CD4-positive, alpha-beta T cell treated with Interferon gamma for 1 hour (primary cell): ENCODE measurements at regions not wholly inside any gene's neighbourhood (a gene's known extent, or its start where the extent isn't known, plus 50 kb on each side); places are given as distances from the start of the nearest gene placed in this dataset.

Experiments used
- DNase-seq: peaks from one replicate; pipeline ENCODE4 v3.0.0-alpha.2; 2020

GRCh38 chr13:22569811-22570210 lies 611.0 kb upstream of the SGCG start:
- no peak for DNase-seq

- DNase-seq, result no peak
Measured at GRCh38 chr13:22589880-22590279, 590.9 kb upstream of the SGCG start.

GRCh38 chr13:22592515-22592914 lies 588.3 kb upstream of the SGCG start:
- no peak for DNase-seq

- no peak for DNase-seq
Measured at GRCh38 chr13:22594041-22594440, 586.7 kb upstream of the SGCG start.

- no peak for DNase-seq
Measured at GRCh38 chr13:22596171-22596863, 584.5 kb upstream of the SGCG start.

GRCh38 chr13:22599156-22599555 lies 581.6 kb upstream of the SGCG start:
- DNase-seq, result no peak

GRCh38 chr13:22618002-22618401 lies 562.8 kb upstream of the SGCG start:
- DNase-seq, result no peak

- DNase-seq, result no peak
Measured at GRCh38 chr13:22625691-22626090, 555.1 kb upstream of the SGCG start.

- no peak for DNase-seq
Measured at GRCh38 chr13:22629374-22629773, 551.4 kb upstream of the SGCG start.

- no peak for DNase-seq
Measured at GRCh38 chr13:22642088-22642487, 538.7 kb upstream of the SGCG start.

GRCh38 chr13:22644941-22645340 lies 535.8 kb upstream of the SGCG start:
- DNase-seq, result no peak

GRCh38 chr13:22647156-22647850 lies 533.5 kb upstream of the SGCG start:
- no peak for DNase-seq

GRCh38 chr13:22648320-22648801 lies 532.4 kb upstream of the SGCG start:
- DNase-seq, result no peak

- no peak for DNase-seq
Measured at GRCh38 chr13:22652796-22653195, 528.0 kb upstream of the SGCG start.

- DNase-seq, result no peak
Measured at GRCh38 chr13:22653866-22654265, 526.9 kb upstream of the SGCG start.

- DNase-seq, result no peak
Measured at GRCh38 chr13:22655106-22655852, 525.5 kb upstream of the SGCG start.

GRCh38 chr13:22662771-22663170 lies 518.0 kb upstream of the SGCG start:
- DNase-seq, result no peak

GRCh38 chr13:22665506-22665905 lies 515.3 kb upstream of the SGCG start:
- no peak for DNase-seq

GRCh38 chr13:22690756-22691155 lies 490.0 kb upstream of the SGCG start:
- no peak for DNase-seq

GRCh38 chr13:22693691-22694090 lies 487.1 kb upstream of the SGCG start:
- DNase-seq, result no peak

GRCh38 chr13:22696433-22696832 lies 484.3 kb upstream of the SGCG start:
- no peak for DNase-seq

- no peak for DNase-seq
Measured at GRCh38 chr13:22698467-22698866, 482.3 kb upstream of the SGCG start.

GRCh38 chr13:22700246-22700887 lies 480.4 kb upstream of the SGCG start:
- DNase-seq, result no peak
